Epithelial cell of proximal tubule (primary cell): ENCODE measurements at regions not wholly inside any gene's neighbourhood (a gene's known extent, or its start where the extent isn't known, plus 50 kb on each side); places are given as distances from the start of the nearest gene placed in this dataset.

Experiments
- DNase-seq: peaks from one replicate; pipeline ENCODE4 v3.0.0-alpha.2; 2011; ENCODE audit warnings: low read depth
- H3K4me3 ChIP-seq: 2 replicates; pipeline ENCODE4 v1.5.1; 2011; ENCODE audit warnings: low read depth, mild to moderate bottlenecking, low read length
- CTCF ChIP-seq: conservative IDR thresholded peaks from 2 replicates; pipeline ENCODE4 v1.5.1; 2012; ENCODE audit warnings: low read depth, mild to moderate bottlenecking, low read length

GRCh38 chr13:85317781-85318180 is 481.4 kb downstream of the SLITRK6 start:
- no peak for DNase-seq
- TF ChIP-seq CTCF = no peak
- no peak overlapping the region for H3K4me3 ChIP-seq

GRCh38 chr13:85316506-85317025 is 482.7 kb downstream of the SLITRK6 start:
- no peak overlapping the region for H3K4me3 ChIP-seq
- no peak for DNase-seq
- no peak for TF ChIP-seq CTCF

- no peak overlapping the region for H3K4me3 ChIP-seq
- DNase-seq = no peak
- no peak for TF ChIP-seq CTCF
Measured at GRCh38 chr13:85314686-85315085, 484.5 kb downstream of the SLITRK6 start.

GRCh38 chr13:85313761-85314503 is 485.3 kb downstream of the SLITRK6 start:
- DNase-seq = no peak
- H3K4me3 ChIP-seq = no peak overlapping the region
- TF ChIP-seq CTCF = no peak

- TF ChIP-seq CTCF = no peak
- H3K4me3 ChIP-seq = no peak overlapping the region
- no peak for DNase-seq
Measured at GRCh38 chr13:85312071-85312470, 487.1 kb downstream of the SLITRK6 start.

GRCh38 chr13:85303630-85304029 is 495.6 kb downstream of the SLITRK6 start:
- no peak overlapping the region for H3K4me3 ChIP-seq
- no peak for DNase-seq
- no peak for TF ChIP-seq CTCF

- H3K4me3 ChIP-seq = no peak overlapping the region
- no peak for DNase-seq
- no peak for TF ChIP-seq CTCF
Measured at GRCh38 chr13:85298387-85298924, 500.8 kb downstream of the SLITRK6 start.
